ENCODE measurements at regions not wholly inside any gene's neighbourhood (a gene's known extent, or its start where the extent isn't known, plus 50 kb on each side); places are given as distances from the start of the nearest gene placed in this dataset.

- ATAC-seq (no peak), DNase-seq (no peak)
- Histone ChIP-seq H3K9me3 (ENCODE audit: low read length) (no peaks in the 10 kb centered on the region), H3K27ac (ENCODE audit: low read length) (no peak overlapping the region), H3F3A (ENCODE audit: low read length, unreplicated experiment) (no peaks in the 10 kb centered on the region), H3K36me3 (ENCODE audit: low read depth, low read length) (no peaks in the 10 kb centered on the region), H3K27me3 (ENCODE audit: low read length) (no peaks in the 10 kb centered on the region), H3K4me1 (ENCODE audit: insufficient read depth, low read length) (no peaks in the 10 kb centered on the region), H4K20me1 (ENCODE audit: low read length) (no peaks in the 10 kb centered on the region), H2AFZ (ENCODE audit: low read length) (no peak overlapping the region), H3K79me2 (ENCODE audit: low read length) (no peaks in the 10 kb centered on the region), H3K4me2 (ENCODE audit: low read length) (no peak overlapping the region), H3K4me3 (ENCODE audit: low read length) (no peak overlapping the region), H3K9me2 (replicated peaks; ENCODE audit: low read length) (no peaks in the 10 kb centered on the region), H3K9ac (ENCODE audit: low read length) (no peak overlapping the region)
- no TSS peak for BruUV-seq (replicated peaks)
- intact Hi-C loops (cut with micrococcal nuclease), result no loop called here
- TF ChIP-seq, protein P1, sequence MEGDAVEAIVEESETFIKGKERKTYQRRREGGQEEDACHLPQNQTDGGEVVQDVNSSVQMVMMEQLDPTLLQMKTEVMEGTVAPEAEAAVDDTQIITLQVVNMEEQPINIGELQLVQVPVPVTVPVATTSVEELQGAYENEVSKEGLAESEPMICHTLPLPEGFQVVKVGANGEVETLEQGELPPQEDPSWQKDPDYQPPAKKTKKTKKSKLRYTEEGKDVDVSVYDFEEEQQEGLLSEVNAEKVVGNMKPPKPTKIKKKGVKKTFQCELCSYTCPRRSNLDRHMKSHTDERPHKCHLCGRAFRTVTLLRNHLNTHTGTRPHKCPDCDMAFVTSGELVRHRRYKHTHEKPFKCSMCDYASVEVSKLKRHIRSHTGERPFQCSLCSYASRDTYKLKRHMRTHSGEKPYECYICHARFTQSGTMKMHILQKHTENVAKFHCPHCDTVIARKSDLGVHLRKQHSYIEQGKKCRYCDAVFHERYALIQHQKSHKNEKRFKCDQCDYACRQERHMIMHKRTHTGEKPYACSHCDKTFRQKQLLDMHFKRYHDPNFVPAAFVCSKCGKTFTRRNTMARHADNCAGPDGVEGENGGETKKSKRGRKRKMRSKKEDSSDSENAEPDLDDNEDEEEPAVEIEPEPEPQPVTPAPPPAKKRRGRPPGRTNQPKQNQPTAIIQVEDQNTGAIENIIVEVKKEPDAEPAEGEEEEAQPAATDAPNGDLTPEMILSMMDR (conservative IDR thresholded peaks at IDR 0.05; ENCODE audit: low read depth, low read length), result no peak
- no peak for TF ChIP-seq EZH2phosphoT487 (IDR thresholded peaks at IDR 0.05; ENCODE audit: borderline replicate concordance, low read length)
- no peak for TF ChIP-seq EZH2 (IDR thresholded peaks at IDR 0.05; ENCODE audit: low read length, unreplicated experiment)
- ChIA-PET CTCF (no interaction called here), POLR2A (ENCODE audit: unreplicated experiment) (no interaction called here)
Measured at GRCh38 chr4:45079616-45080015, 353.3 kb upstream of the GNPDA2 start.

- H3F3A ChIP-seq (ENCODE audit: low read length, unreplicated experiment), result no peaks in the 10 kb centered on the region
- no peaks in the 10 kb centered on the region for H3K9me3 ChIP-seq (ENCODE audit: low read length)
- no peaks in the 10 kb centered on the region for H3K79me2 ChIP-seq (ENCODE audit: low read length)
- no peak overlapping the region for H2AFZ ChIP-seq (ENCODE audit: low read length)
- DNase-seq (peak; percentile 37), ATAC-seq (no peak; the same call in 1 of the 2 replicates)
- H4K20me1 ChIP-seq (ENCODE audit: low read length), result no peaks in the 10 kb centered on the region
- no peak overlapping the region for H3K27ac ChIP-seq (ENCODE audit: low read length)
- no peaks in the 10 kb centered on the region for H3K36me3 ChIP-seq (ENCODE audit: low read depth, low read length)
- no peak overlapping the region for H3K9ac ChIP-seq (ENCODE audit: low read length)
- TF ChIP-seq, protein P1 (conservative IDR thresholded peaks at IDR 0.05; ENCODE audit: low read depth, low read length), result no peak
- TF ChIP-seq EZH2phosphoT487 (IDR thresholded peaks at IDR 0.05; ENCODE audit: borderline replicate concordance, low read length) (no peak), EZH2 (IDR thresholded peaks at IDR 0.05; ENCODE audit: low read length, unreplicated experiment) (no peak)
- CTCF ChIA-PET, result no interaction called here
- H3K9me2 ChIP-seq (replicated peaks; ENCODE audit: low read length), result no peaks in the 10 kb centered on the region
- H3K4me3 ChIP-seq (ENCODE audit: low read length), result no peak overlapping the region
- H3K4me2 ChIP-seq (ENCODE audit: low read length), result no peak overlapping the region
- no peaks in the 10 kb centered on the region for H3K4me1 ChIP-seq (ENCODE audit: insufficient read depth, low read length)
- H3K27me3 ChIP-seq (ENCODE audit: low read length), result no peaks in the 10 kb centered on the region
- POLR2A ChIA-PET (ENCODE audit: unreplicated experiment), result no interaction called here
- no TSS peak for BruUV-seq (replicated peaks)
- intact Hi-C loops (cut with micrococcal nuclease), result no loop called here
Measured at GRCh38 chr4:45078201-45078600, 351.8 kb upstream of the GNPDA2 start.

GRCh38 chr4:45072981-45073380 is 346.6 kb upstream of the GNPDA2 start:
- POLR2A ChIA-PET (ENCODE audit: unreplicated experiment), result no interaction called here
- Histone ChIP-seq H2AFZ (ENCODE audit: low read length) (no peak overlapping the region), H3K9me3 (ENCODE audit: low read length) (no peaks in the 10 kb centered on the region), H3K27ac (ENCODE audit: low read length) (no peak overlapping the region), H3K36me3 (ENCODE audit: low read depth, low read length) (no peaks in the 10 kb centered on the region), H4K20me1 (ENCODE audit: low read length) (no peaks in the 10 kb centered on the region), H3K9me2 (replicated peaks; ENCODE audit: low read length) (no peaks in the 10 kb centered on the region), H3F3A (ENCODE audit: low read length, unreplicated experiment) (no peaks in the 10 kb centered on the region), H3K79me2 (ENCODE audit: low read length) (no peaks in the 10 kb centered on the region), H3K4me3 (ENCODE audit: low read length) (no peak overlapping the region), H3K4me1 (ENCODE audit: insufficient read depth, low read length) (no peaks in the 10 kb centered on the region), H3K9ac (ENCODE audit: low read length) (no peak overlapping the region), H3K27me3 (ENCODE audit: low read length) (no peaks in the 10 kb centered on the region), H3K4me2 (ENCODE audit: low read length) (no peak overlapping the region)
- no TSS peak for BruUV-seq (replicated peaks)
- DNase-seq (no peak), ATAC-seq (no peak)
- TF ChIP-seq, protein P1 (conservative IDR thresholded peaks at IDR 0.05; ENCODE audit: low read depth, low read length), result no peak
- TF ChIP-seq EZH2phosphoT487 (IDR thresholded peaks at IDR 0.05; ENCODE audit: borderline replicate concordance, low read length) (no peak), EZH2 (IDR thresholded peaks at IDR 0.05; ENCODE audit: low read length, unreplicated experiment) (no peak)
- intact Hi-C loops (cut with micrococcal nuclease), result no loop called here
- CTCF ChIA-PET, result no interaction called here
